HK-2 (cell line): ENCODE measurements at regions not wholly inside any gene's neighbourhood (a gene's known extent, or its start where the extent isn't known, plus 50 kb on each side); places are given as distances from the start of the nearest gene placed in this dataset.

ENCODE experiments used
- DNase-seq: peaks from one replicate; pipeline ENCODE4 v3.0.0-alpha.2; 2018; ENCODE audit not compliant: unreplicated experiment

DNA sequence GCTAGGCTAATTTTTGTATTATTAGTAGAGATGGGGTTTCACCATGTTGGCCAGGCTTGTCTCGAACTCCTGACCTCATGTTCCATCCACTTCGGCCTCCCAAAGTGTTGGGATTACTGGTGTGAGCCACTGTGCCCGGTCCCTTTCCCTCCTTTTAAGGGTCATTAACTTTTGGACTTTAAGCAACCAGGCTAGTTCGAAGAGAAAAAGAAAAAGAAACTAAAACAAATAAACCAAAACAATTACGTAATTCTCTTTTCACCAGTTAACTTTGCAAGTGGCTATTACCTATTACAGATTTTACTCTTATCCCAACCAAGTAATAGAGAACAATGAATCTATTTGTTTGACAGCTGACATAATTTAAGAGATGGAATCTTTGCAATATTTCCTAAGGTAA, 72.8 kb upstream of the SEMA3C start:
- no peak for DNase-seq

DNA sequence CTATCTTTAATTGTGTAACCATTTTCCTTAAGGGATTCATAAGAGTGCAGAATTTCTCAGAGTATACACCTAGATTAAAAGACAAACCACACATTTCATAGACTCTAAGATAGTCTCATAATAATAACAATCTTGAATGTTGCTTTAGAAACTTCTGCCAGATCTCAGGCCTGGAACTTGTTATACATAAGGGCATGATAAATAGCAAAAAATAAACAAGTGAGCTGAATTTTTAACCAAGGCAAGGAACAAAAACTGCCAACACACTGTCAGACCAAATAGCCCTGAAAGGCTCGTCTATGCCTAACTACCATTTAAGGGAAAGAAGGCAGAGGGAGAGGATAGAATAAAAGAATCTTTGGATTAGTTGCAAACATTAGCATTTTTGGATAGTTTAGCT, 65.8 kb upstream of the SEMA3C start:
- DNase-seq, result no peak

GRCh38 chr7:80981405-80981804, 62.6 kb upstream of the SEMA3C start:
- no peak for DNase-seq

- DNase-seq, result no peak
Observed at GRCh38 chr7:80977751-80978150, 58.9 kb upstream of the SEMA3C start.

DNA sequence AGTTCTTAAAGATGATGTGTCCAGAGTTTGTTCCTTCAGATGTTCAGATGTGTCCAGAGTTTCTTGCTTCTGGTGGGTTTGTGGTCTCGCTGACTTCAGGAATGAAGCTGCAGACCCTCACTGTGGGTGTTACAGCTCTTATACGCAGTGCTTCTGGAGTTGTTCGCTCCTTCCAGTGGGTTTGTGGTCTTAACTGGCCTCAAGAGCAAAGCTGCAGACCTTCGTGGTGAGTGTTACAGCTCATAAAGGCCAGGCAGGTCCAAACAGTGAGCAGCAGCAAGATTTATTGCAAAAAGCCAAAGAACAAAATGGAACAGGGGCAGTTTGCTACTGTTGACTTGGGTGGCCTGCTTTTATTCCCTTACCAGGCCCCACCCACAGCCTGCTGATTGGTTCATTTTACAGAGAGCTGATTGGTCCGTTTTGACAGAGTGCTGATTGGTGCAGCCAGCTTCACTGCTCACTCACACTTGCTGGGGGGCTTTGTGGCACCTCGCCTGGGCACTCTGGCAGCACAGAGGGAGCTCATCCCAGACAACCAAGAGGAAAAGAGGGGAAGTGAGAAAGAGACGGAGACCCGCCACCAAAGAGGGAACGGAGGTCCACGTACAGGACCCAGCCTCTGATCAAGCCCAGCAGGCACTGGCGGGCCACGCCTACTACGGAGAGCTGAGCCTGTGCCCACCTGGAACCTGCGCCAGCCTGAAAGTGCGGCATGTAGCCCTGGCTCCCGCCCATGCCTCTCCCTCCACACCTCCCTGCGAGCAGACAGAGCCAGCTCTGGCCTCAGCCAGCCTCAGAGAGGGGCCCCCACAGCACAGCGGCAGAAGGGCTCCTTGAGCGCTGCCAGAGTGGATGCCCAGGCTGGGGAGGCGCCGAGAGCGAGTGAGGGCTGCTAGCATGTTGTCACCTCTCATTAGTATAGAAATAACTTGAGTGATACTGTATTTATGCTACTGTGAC, 55.8 kb upstream of the SEMA3C start:
- DNase-seq, result no peak

- DNase-seq, result no peak
Observed at GRCh38 chr7:80971225-80971624, 52.4 kb upstream of the SEMA3C start.
